UCSD-AML1 (cell line): ENCODE measurements at regions not wholly inside any gene's neighbourhood (a gene's known extent, or its start where the extent isn't known, plus 50 kb on each side); places are given as distances from the start of the nearest gene placed in this dataset.
"Not testable (repeated sequence)": the region's sequence is repeated elsewhere in the genome, so short reads cannot be mapped to it uniquely, and the experiment has no call there.

Source experiments
- DNase-seq: peaks from one replicate; lab custom pipeline; 2025; ENCODE audit not compliant: unreplicated experiment; lab: John Stamatoyannopoulos, UW

DNA sequence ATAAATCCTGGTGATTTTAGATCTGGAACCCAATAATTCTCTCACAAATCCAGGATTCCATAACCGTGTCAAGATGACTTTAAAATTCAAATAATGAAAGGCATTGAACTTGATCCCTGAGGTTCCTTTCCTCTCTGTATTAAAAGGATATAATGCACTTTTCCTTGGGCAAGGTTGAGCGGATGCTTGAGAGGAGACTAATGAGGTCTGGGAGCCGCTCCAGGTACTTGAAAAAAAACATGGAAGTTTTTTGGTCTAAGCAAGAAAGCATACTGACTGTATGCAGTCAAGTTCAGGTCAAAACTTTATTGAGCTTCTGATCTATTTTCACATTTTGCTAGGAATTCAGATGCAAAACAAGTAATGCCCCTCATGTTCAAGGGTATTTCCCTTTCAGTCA lies 318.5 kb downstream of the RAD51AP2 start:
- DNase-seq = no peak

DNA sequence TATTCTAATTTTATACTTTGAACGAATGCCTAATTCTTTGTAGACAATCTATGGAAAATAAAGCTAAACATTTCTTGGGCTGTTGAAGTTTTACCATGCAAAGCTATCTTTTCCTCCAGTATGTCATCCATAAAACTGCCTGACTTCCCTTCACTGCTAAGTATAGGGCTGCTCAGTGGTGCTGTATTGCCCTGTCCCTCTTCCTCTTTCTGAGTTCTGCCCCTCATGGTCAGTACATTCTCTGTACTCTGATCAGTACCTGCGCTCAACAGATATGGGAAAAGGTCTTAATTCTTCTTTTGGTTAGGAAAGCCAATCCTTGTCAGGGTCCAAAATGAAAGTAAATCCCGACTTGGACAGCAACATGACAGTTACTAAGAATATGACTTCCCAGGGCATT lies 321.9 kb downstream of the RAD51AP2 start:
- no peak for DNase-seq

DNA sequence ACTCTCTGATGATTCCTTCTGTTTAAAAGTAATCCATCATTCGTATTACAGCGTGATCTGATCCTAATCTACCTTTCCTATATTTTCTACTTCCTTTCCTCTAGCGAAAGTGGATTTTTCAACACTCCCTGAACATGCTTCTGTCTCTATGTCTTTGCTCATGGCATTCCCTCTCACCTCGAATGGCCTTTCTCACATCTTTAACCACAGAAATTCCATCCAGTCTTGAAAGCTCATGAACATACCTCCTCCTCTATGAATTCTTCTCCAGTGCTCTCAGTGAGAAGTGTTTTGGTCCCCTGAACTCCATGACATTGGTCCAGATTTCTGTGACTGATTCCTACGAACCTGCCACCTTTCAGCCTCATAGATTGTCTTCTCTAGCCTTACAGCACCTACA lies 323.2 kb downstream of the RAD51AP2 start:
- no peak for DNase-seq

DNA sequence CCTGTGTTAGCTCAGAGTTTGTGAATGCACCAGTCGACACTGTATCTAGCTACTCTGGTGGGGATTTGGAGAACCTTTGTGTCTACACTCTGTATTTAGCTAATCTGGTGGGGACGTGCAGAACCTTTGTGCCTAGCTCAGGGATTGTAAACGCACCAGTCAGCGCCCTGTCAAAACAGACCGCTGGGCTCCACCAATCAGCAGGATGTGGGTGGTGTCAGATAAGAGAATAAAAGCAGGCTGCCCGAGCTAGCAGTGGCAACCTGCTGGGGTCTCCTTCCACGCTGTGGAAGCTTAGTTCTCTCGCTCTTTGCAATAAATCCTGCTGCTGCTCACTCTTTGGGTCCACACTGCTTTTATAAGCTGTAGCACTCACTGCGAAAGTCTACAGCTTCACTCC lies 324.2 kb downstream of the RAD51AP2 start:
- no peak for DNase-seq

DNA sequence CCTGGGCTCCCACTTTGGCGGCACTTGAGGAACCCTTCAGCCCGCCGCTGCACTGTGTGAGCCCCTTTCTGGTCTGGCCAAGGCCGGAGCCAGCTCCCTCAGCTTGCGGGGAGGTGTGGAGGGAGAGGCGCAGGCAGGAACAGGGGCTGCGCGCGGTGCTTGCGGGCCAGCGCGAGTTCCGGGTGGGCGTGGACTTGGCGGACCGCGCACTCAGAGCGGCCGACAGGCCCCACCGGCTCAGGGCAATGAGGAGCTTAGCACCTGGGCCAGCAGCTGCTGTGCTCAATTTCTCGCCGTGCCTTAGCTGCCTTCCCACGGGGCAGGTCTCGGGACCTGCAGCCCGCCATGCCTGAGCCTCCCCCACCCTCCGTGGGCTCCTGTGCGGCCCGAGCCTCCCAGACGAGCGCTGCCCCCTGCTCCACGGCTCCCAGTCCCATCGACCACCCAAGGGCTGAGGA lies 324.8 kb downstream of the RAD51AP2 start:
- not testable (repeated sequence) for DNase-seq

DNA sequence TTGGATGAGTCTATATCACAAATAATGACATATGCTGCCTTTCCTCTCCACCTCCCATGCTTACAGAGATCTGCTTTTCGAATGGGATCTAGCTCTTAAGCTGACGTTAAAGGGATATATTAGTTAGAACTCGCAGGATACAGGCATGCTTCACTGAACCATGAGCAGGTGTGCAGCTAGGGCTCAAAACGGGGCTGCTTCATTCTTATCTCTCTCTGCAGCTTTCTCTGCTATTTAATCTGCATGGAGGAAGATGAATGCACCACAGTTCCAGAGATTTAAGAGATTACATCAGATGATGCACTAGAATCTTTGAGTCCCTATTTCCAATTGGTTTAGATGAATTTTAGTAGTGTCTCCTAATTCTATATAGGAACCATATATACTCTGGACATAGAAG lies 327.0 kb downstream of the RAD51AP2 start:
- DNase-seq = no peak

DNA sequence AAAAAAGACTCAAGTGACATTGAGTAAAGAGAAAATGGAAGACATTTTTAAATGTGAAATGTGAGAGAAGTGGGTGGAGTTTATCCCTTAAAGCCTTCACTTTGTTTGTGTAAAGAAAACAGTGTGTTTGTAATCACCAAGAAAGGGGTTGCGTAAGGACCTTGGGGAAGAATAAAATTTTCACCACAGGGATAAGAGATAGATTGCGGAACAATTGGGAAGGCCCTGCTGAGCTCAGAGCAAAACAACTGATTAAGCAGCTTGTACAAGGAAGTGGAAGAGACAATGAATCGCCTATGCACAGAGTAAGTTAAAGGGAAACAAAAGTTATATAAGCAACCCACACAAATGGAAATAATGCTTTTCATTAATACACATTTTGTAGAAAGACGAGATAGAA lies 327.7 kb downstream of the RAD51AP2 start:
- no peak for DNase-seq

DNA sequence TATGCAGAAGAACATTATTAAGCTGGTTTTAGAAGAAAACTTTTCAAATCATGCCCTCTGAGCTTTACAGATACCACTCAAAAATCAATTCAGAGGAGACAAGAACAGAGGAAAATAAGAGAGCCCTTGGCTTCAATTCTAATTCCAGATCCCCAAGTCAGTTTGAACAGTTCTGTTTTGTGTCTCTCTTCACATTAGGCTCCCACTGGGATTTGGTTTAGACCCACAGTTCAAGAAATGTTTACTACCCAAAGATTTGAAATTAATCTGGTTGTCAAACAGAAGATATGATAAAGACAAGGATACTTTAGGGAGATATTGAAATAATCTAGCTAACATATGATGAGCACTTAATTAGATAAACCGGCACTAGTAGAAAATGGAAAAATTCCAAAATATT lies 329.5 kb downstream of the RAD51AP2 start:
- no peak for DNase-seq

DNA sequence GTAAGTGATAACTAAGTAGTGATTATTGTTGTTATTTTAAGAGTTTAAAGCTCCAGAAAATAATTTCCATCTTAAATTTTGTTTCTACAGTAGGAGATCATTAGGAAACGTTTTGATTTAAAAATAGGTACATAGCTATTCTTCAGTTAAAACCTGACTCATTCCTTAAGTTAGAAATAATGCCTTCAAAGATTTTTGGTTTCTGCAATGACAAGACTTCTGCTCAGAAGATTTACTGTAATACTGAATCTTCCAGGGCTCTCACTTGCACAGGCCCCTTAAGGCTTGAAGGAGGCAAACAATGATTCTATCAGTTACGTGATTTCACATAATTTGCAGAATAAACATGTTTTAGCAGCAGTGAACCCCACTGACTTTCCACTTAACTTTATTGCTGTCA lies 333.7 kb downstream of the RAD51AP2 start:
- DNase-seq = no peak

DNA sequence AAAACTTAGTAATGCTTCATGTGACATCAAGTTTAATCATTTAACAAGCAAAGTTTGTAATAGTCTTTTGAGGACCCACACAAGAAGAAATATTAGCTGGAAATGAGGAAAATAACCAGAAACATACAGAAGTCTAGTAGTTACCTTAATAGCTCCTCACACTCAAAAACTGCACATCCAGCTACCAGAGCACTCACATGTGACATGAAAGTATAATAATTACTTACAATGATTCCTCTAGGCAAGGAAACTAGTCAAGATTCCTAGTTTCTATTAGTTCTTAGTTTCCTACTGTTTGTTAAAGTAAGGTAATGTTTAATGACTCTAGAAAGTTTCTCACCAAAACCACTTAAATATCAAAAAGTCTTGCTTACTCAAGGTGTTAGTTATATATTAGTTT lies 335.8 kb downstream of the RAD51AP2 start:
- no peak for DNase-seq

DNA sequence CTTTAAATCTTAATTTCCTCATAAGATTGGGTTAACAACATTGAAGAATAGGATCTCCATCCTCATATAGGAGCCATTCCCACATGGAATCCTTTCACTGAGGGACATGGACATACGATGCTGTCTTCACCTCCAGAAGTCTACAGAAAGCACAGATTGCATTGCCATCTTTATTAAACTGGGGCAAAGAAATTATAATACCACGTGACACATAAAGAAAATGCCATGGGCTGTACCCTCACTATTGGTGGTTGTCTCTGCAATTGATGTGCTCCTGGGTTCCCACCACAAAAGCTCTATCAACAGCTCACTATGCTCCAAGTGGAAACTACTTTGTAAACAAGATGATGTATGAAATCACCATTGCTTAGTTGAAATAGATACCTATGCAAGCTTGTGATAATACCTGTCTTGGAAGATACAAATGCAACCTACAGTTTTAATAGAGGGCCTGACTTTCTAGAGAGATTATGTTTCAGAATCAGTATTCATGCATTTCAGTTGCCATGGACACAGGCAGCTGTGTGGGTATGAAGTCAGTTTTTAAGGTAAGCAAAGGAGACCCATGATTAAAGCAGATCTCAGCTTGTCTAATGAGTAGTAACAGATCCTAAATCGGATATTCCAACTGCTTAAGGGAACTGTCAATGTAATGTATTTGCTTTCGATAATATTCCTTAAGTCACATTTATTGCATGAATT lies 337.0 kb downstream of the RAD51AP2 start:
- DNase-seq = no peak

DNA sequence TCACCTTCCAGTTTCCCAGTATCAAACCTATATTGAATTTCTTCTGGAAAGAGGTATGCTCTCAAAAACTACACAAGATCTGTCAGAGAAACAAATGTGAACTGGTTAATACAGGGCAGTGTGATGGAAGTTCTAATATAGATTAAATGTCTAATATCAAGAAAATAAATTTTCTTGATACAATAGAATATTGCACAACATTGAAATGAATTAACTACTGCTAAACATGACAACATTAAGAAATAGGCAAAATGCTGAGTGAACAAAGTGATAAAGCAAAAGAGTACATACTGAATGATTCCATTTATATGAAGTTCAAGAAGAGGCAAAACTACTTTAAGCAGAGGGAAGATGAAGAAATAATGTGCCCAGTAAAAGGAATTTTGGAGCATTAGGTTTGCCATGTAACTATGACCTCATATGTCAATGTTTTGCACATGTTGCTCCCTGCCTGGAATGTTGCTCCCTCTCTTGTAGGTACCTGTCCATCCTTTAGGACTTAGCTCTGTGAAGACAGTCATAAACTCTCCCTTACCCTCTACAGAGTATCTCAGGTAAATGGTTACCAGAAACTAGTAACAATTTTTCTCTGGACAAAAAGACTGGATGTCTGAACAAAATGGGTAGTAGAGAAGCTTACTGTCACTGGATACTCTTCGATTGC lies 339.0 kb downstream of the RAD51AP2 start:
- no peak for DNase-seq

DNA sequence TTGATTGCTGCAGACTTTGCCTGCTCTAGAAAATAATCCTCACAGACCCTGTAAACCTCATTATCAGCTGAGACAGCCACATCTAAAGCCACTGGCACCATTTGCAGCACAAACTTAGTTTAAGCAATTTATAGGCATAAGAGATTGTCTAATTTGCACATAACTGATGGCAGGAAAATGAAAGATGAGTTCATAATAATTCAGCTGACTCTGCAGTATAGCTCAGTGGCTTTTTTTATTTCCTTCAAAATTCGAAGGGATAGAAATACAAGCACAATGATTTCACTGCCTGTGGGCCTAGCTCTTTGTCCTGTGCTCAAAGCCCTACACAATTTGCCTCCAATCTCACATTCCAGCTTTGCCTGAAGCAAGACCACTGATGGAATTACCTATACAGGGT lies 341.2 kb downstream of the RAD51AP2 start:
- no peak for DNase-seq

DNA sequence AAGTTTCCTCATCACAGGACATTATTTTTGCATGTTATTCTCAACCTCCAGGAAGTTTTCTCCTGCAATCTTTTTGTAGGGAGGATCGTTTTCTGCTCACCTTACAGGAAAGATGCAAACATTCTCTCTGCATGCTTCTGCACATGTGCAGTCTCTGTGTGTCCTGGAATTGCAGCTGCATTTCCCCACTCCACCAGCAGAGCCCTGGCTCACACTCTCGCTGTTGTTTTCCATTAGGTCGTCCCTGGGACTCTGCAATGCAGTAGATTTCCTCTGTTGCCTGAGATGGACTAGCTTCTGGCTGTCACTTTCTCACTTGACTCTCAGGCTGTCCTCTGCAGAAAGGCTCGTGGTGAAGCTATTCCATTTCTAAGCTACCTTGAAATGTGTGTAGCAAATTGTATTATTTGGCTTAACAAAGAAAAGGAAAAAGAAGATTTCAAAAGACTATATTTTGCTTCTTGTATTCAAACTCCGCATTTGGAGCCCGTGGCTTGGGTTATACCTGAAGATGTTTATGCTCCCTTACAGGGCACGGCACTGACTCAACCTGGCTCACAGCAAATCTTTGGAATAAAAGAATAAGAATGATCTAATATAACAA lies 346.7 kb downstream of the RAD51AP2 start:
- peak; percentile 20 for DNase-seq

DNA sequence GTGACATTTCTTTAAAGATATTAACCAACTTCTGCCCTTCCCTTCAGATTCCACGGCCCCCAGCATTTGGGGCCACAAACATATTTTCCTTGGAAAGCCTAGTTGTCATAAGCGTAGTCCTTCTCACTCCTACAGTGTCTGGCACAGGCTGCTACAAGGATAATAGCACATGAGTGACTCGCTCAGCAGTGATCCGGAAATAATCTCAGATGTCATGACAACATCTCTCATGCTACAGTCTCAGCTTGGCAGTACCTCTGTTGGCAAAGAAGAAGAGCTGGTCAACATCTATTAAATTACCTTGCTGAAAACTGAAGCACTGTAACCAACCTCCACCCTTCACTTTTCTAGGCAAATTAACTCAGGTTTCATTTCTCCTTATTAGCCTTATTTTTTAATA lies 351.7 kb downstream of the RAD51AP2 start:
- no peak for DNase-seq

DNA sequence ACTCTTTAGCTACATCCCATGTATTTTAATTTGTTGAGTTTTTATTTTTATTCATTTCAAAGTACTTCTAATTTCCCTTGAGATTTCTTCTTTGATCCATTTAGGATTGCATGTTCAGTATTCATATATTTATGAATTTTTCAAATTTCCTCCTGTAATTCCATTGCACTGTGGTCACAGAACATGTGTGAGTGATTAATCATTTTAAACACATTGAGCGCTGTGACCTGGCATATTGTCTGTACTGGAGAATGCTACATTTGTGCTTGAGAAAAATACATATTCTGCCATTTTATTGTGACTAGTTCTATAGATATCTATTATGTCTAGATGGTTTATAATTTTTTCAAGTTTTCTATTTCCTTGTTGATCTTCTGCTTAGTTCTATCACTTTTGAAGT lies 353.7 kb downstream of the RAD51AP2 start:
- DNase-seq = no peak

DNA sequence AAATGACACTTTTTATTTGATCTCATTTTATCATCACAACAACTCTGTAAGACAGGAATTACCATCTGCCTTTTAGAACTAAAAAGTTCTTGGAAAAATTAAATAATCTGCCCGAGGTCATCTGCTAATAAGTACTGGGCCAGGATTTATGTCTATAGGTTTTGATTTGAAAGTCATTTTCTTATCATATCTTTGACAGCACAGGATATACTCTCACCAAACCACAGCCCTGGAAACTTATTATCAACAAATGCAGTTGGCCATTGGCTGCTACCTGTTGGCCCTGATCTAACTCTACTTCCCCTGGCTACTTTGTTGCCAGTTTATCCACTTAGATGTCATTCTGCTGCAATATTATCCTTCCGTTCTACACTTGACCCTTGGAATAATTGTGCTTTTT lies 354.6 kb downstream of the RAD51AP2 start:
- no peak for DNase-seq

DNA sequence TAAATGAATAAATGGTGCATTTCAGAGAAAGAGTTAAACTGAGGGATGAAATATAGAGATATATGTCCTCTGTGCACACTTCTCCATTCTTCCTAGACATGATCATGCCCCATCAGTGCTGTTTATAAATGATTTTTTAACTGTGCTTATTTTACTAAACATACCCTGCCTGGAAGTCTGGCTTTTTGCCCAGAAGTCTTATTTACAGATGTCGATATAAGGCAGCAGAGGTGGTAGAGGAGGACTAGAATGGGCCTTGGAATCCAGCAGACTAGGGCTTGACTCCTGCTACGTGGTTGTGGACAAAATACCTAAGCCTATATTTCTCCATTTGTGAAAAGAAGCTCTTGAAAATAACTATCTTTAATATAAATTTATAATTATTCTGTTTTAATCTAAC lies 355.5 kb downstream of the RAD51AP2 start:
- no peak for DNase-seq

DNA sequence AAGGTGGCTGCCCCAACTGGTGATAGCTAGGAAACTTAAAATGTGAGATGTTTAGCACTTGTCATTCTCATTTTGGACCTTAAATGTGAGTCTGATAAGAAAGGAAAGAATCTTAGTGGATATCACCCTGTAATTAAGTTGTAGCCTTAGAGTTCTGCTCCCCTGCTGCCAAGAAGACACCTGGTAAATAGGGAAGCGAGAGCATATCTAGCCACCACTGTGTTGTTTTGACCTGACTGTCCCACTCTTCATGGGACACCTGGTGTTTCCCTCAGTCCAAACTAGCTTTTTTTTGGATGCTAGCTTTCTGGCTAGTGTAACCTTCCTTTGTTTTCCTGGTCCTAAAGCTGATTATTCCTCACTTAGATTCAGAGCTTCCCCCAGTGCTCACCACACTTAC lies 357.6 kb downstream of the RAD51AP2 start:
- DNase-seq = no peak

DNA sequence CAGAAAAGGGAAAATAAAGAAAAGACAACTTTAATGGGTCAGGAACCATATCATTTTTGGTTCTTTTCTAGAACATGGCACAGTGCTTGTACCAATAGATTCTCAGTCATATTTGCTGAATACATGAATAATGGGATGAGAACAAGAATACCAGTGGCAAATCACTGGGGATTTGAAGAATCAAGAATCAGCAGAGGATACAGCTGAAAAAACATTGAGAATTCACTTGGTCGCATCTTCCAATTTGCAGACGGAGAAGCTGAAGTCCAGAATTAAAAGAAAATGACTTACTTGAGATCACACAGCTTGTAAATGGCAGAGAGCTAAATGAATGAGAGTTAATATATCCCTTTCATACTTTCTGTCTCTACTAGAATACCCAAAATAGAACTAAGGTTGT lies 362.2 kb downstream of the RAD51AP2 start:
- no peak for DNase-seq

DNA sequence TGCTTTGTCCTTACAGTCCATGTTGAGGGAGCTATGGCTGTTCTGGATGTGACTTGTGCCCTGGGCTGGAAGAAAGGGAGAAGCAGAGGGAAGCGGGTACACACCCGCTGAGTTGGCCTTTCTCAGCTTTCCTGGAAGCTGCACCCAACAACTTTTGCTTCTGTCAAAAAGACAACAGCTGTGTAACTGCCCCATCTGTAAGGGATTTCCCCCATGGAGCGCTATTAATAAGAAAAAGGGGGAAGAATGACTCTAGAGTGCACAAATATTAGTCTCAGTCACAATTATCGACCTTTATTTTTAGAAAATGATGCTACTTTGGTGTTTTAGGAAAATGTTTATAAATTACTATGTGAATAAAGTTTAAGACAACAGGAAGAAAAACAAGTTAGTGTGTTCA lies 368.3 kb downstream of the RAD51AP2 start:
- no peak for DNase-seq

DNA sequence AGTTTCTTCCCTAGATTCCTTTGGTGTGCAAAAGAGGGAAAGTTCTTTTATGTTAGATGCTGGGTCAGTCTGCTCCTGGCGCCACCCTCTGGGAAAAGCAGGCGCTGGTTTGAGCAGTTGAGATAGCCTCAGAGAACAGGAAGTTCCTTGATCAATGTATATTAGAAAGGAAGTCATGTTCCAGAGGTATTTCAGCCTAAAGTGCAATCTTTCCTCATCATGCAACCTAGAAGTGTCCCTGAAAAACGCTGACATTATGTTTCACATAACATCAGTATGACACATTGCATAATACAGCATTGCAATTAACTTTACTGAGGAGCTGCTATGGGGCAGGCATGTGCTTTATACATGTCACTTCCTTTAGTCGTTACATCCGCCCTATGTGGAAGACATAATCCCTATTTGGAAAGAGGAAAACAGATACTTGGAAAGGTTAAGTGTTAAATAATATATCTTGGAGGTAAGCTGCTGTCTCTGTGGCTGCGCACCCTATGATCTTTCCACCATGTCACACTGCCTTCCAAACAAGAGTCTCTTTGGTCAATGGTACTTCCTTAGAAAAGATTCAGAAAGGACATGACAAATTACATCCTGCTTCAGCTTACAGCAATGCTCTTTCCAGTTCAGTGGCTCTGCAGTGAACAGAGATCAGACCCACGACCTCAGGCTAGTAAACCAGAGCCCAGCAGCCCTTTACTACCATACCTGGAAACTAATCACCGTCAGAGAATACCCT lies 369.7 kb downstream of the RAD51AP2 start:
- DNase-seq = peak; percentile 51
